Smooth muscle cell (in vitro differentiated cells): ENCODE measurements at regions not wholly inside any gene's neighbourhood (a gene's known extent, or its start where the extent isn't known, plus 50 kb on each side); places are given as distances from the start of the nearest gene placed in this dataset.
A peak's percentile ranks its signal among the peaks of the same experiment; 100 is the strongest.

Source experiments
- DNase-seq: peaks from one replicate; lab custom pipeline; 2025; ENCODE audit not compliant: unreplicated experiment; lab: John Stamatoyannopoulos, UW
- H2AFZ ChIP-seq: fragments of 200-600 bp; sonication (generic); 2 replicates; pipeline ENCODE4 v1.6.0; 2016; ENCODE audit warnings: antibody characterized with exemption, low read depth, mild to moderate bottlenecking
- H3F3A ChIP-seq: fragments of 200-600 bp; sonication (generic); 2 replicates; pipeline ENCODE4 v1.6.0; 2017; ENCODE audit warnings: antibody characterized with exemption, low read depth
- H3K27ac ChIP-seq: fragments of 200-600 bp; sonication (generic); 2 replicates; pipeline ENCODE4 v1.5.1; 2016; ENCODE audit warnings: low read depth, mild to moderate bottlenecking
- H3K27me3 ChIP-seq: fragments of 200-600 bp; sonication (generic); 2 replicates; pipeline ENCODE4 v1.6.1; 2016; ENCODE audit warnings: low read depth, mild to moderate bottlenecking
- H3K36me3 ChIP-seq: fragments of 200-600 bp; sonication (generic); 2 replicates; pipeline ENCODE4 v1.5.1; 2016; ENCODE audit warnings: low read depth
- H3K4me1 ChIP-seq: fragments of 200-600 bp; sonication (generic); 2 replicates; pipeline ENCODE4 v1.5.1; 2016; ENCODE audit warnings: low read depth
- H3K4me2 ChIP-seq: fragments of 200-600 bp; sonication (generic); 2 replicates; pipeline ENCODE4 v1.6.0; 2016; ENCODE audit warnings: mild to moderate bottlenecking
- H3K4me3 ChIP-seq: fragments of 200-600 bp; sonication (generic); 2 replicates; pipeline ENCODE4 v1.5.1; 2016; ENCODE audit warnings: mild to moderate bottlenecking
- H3K79me2 ChIP-seq: fragments of 200-600 bp; sonication (generic); 2 replicates; pipeline ENCODE4 v1.6.0; 2016; ENCODE audit warnings: low read depth, mild to moderate bottlenecking
- H3K9ac ChIP-seq: fragments of 200-600 bp; sonication (generic); 2 replicates; pipeline ENCODE4 v1.6.0; 2016; ENCODE audit warnings: low read depth
- H3K9me3 ChIP-seq: fragments of 200-600 bp; sonication (generic); replicated peaks from 2 replicates; pipeline ENCODE4 v1.5.1; 2016; ENCODE audit warnings: low read depth
- H4K20me1 ChIP-seq: fragments of 200-600 bp; sonication (generic); 2 replicates; pipeline ENCODE4 v1.6.0; 2016; ENCODE audit warnings: low read depth
- WGBS: methylation state at CpG from one replicate; pipeline ENCODE4 v1.1.7; 2016; ENCODE audit warnings: low lambda C conversion rate; 5-methylcytosine and 5-hydroxymethylcytosine counted together
- TF ChIP-seq, protein P1 (sequence below): fragments of 200-600 bp; sonication (generic); IDR thresholded peaks from 2 replicates; pipeline ENCODE4 v1.5.1; 2017; ENCODE audit warnings: borderline replicate concordance, mild to moderate bottlenecking, antibody characterized with exemption; ENCODE audit not compliant: insufficient read depth, poor library complexity, severe bottlenecking

DNA sequence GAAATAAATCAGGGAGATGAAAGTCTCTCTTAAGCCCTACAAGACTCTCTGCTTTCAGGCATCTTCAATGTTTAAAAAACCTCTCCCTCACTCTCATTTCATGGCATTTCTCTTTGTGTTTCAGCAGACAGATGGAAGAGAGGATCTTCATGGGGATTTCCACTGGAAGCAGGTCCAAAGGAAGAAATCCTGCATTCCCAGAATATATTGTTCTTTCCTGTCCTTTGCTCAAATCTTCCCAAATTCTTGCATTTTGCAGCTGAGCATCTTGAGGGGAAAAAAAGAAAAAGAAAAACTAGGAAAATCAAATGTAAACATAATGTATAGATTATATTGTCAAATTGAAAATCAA lies 382.2 kb downstream of the ENC1 start:
- Histone ChIP-seq H3F3A (peaks cover 12% of the 10 kb centered on the region), H3K79me2 (no peaks in the 10 kb centered on the region), H3K4me2 (no peak overlapping the region)

DNA sequence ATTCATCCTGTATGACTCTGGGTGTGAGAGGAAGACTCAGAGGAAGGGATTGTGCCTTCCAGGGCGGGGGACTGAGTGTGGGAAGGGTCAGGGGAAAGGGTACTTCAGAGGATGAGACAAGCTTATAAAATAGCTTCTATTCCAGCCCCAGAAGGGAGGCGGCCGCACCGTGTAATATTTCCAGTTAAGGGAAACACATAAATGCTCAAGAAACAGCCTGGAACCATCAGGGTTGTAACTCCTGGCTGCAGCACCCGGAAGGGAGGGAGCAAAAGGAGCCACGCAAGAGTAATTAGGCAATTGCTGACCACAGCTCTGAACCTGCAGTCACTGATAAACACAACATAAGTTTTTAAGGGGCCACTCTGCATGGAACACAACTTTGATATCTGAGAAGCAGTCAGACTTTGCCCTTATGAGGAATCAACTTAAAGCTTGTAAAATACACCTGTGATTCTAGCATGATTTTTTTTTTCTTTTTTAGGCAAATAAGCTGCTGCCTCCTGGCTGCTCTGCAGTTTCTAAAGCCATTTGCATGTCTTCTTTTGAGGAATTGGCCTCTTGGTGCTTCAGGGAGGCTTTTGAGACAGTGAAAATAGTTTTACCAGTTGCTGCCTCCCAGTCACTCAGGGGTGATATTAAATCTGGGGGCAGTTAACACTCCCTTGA lies 382.7 kb downstream of the ENC1 start:
- Histone ChIP-seq H4K20me1 (no peaks in the 10 kb centered on the region), H2AFZ (peak overlapping the region; percentile 87), H3K27ac (no peak overlapping the region), H3K4me1 (peaks cover 21% of the 10 kb centered on the region), H3F3A (peaks cover 12% of the 10 kb centered on the region), H3K36me3 (no peaks in the 10 kb centered on the region), H3K79me2 (no peaks in the 10 kb centered on the region), H3K27me3 (no peaks in the 10 kb centered on the region), H3K4me2 (peak overlapping the region; percentile 39), H3K4me3 (no peak overlapping the region), H3K9ac (no peak overlapping the region), H3K9me3 (no peaks in the 10 kb centered on the region)
- 13% methylated on average over 6 of the region's 6 CpGs for WGBS
- no peak for DNase-seq
- TF ChIP-seq, protein P1, sequence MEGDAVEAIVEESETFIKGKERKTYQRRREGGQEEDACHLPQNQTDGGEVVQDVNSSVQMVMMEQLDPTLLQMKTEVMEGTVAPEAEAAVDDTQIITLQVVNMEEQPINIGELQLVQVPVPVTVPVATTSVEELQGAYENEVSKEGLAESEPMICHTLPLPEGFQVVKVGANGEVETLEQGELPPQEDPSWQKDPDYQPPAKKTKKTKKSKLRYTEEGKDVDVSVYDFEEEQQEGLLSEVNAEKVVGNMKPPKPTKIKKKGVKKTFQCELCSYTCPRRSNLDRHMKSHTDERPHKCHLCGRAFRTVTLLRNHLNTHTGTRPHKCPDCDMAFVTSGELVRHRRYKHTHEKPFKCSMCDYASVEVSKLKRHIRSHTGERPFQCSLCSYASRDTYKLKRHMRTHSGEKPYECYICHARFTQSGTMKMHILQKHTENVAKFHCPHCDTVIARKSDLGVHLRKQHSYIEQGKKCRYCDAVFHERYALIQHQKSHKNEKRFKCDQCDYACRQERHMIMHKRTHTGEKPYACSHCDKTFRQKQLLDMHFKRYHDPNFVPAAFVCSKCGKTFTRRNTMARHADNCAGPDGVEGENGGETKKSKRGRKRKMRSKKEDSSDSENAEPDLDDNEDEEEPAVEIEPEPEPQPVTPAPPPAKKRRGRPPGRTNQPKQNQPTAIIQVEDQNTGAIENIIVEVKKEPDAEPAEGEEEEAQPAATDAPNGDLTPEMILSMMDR: no peak

More for the DNA sequence above, 382.2 kb downstream of the ENC1 start:
- Histone ChIP-seq H3K36me3 (no peaks in the 10 kb centered on the region), H3K27ac (no peak overlapping the region), H3K9ac (no peak overlapping the region), H3K27me3 (no peaks in the 10 kb centered on the region), H3K4me1 (peaks cover 21% of the 10 kb centered on the region), H4K20me1 (no peaks in the 10 kb centered on the region), H3K9me3 (no peaks in the 10 kb centered on the region), H3K4me3 (no peak overlapping the region), H2AFZ (peak overlapping the region; percentile 87)
- DNase-seq: no peak
- TF ChIP-seq, protein P1: no peak

DNA sequence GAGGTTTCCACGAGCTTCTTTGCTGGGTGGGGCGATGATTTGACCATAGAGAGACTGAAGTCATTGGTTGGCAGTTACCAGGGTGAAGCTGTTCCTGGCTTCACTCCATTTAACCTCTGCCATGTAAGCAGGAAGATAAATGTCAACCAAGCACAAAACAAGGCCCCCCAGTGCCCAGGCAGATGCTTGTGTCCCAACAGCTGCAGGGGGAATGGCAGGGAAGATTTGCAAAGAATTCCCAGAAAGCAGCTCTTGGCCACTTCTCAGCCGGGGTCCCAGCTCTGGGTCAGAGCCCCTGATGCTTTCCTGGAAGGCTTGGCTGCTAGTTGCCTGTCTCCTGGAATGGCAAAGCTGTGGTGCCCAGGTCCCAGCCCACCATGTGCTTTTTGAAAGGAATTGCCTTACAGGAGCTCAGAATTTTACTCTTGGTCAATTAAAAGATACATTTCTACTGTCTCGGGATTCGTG lies 383.4 kb downstream of the ENC1 start:
- Histone ChIP-seq H3K9me3 (no peaks in the 10 kb centered on the region), H3K36me3 (no peaks in the 10 kb centered on the region), H2AFZ (peak overlapping the region; percentile 87), H3F3A (peaks cover 12% of the 10 kb centered on the region), H3K9ac (no peak overlapping the region), H3K27me3 (no peaks in the 10 kb centered on the region), H3K27ac (no peak overlapping the region), H3K4me2 (peak overlapping the region; percentile 39), H3K79me2 (no peaks in the 10 kb centered on the region), H3K4me3 (no peak overlapping the region), H4K20me1 (no peaks in the 10 kb centered on the region), H3K4me1 (peaks cover 21% of the 10 kb centered on the region)
- TF ChIP-seq, protein P1: no peak
- no peak for DNase-seq
- 79% methylated on average over 5 of the region's 5 CpGs for WGBS

DNA sequence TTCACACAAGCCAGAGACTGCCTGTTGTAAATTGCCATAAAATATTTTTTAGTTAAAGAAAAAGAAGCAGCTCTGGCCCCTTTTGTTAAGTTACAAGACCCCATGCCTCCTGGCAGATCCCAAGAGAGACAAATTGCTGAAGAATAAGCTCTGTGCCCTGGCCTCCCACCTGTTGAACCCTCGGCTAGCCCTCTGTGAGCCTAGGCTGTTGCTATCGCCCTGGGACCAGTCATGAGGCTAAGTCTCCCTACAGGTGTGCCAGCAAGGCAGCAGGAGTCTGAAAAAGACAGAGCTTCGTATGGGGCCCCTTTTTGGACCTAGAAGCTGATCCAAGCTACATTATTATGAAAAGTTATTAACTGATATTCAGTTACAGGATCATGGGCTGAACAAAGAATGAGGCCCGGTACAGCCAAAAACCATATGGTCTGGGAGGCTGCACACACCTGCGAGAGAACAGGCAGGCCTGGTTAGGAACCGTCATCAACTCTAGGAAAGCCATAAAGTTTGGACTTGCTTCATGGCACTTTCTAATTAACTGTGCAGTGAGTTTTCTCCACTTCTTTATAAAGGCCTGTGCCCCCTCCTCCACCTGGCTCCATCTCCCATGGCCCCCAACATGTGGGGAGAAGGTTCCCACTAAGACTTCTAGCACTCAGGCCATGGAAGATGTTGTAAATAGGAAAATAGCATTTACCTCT lies 384.7 kb downstream of the ENC1 start:
- Histone ChIP-seq H3K79me2 (no peaks in the 10 kb centered on the region), H2AFZ (no peak overlapping the region), H3K9me3 (no peaks in the 10 kb centered on the region), H3K4me3 (no peak overlapping the region), H3K9ac (no peak overlapping the region), H3K4me1 (peaks cover 17% of the 10 kb centered on the region), H3K27me3 (no peaks in the 10 kb centered on the region), H3K36me3 (no peaks in the 10 kb centered on the region), H3K27ac (no peak overlapping the region), H3F3A (peaks cover 12% of the 10 kb centered on the region), H4K20me1 (no peaks in the 10 kb centered on the region), H3K4me2 (no peak overlapping the region)
- WGBS: 95% methylated on average over 6 of the region's 6 CpGs
- DNase-seq: no peak
- TF ChIP-seq, protein P1: no peak
